Heart right ventricle (tissue), 16 donors: ENCODE measurements at regions not wholly inside any gene's neighbourhood (a gene's known extent, or its start where the extent isn't known, plus 50 kb on each side); places are given as distances from the start of the nearest gene placed in this dataset.

Experiments used
- ATAC-seq, 8 donors: fragments of 200-7000 bp; cut with Tn5 transposase; one replicate each; pipeline ENCODE4 v1.9.1; 2020; ENCODE audit warnings: mild to moderate bottlenecking in 8 of 8, moderate library complexity in 8 of 8, moderate number of reproducible peaks in 1 of 8
- DNase-seq, 2 donors: peaks; one replicate each; pipeline ENCODE4 v3.0.0-alpha.2; 2020
- H3K27ac ChIP-seq, 10 donors: fragments of 200-600 bp; sonication (generic) in 2 of 10; one replicate each; pipeline versions ENCODE4 v1.5.0 to v1.8.0; 2020 to 2022; ENCODE audit warnings: mild to moderate bottlenecking in 3 of 10
- H3K27me3 ChIP-seq, 7 donors: fragments of 200-600 bp; one replicate each; pipeline ENCODE4 v1.8.0; 2021 to 2022; ENCODE audit warnings: mild to moderate bottlenecking in 2 of 7
- H3K36me3 ChIP-seq, 9 donors: fragments of 200-600 bp; sonication (generic) in 1 of 9; one replicate each; pipeline versions ENCODE4 v1.5.0 to v1.8.0; 2020 to 2022; ENCODE audit warnings: mild to moderate bottlenecking in 2 of 9
- H3K4me1 ChIP-seq, 9 donors: fragments of 200-600 bp; sonication (generic) in 1 of 9; one replicate each; pipeline versions ENCODE4 v1.5.0 to v1.8.0; 2020 to 2022; ENCODE audit warnings: mild to moderate bottlenecking in 4 of 9
- H3K4me3 ChIP-seq, 10 donors: fragments of 200-600 bp; sonication (generic) in 2 of 10; one replicate each; pipeline versions ENCODE4 v1.5.0 to v1.8.0; 2020 to 2022; ENCODE audit warnings: mild to moderate bottlenecking in 7 of 10, moderate library complexity in 2 of 10
- H3K9me3 ChIP-seq, 11 donors: fragments of 200-600 bp in 10 of 11; sonication (generic) in 2 of 11; one replicate each; pipeline versions ENCODE4 v1.5.0 to v1.8.0; 2013 to 2022; ENCODE audit warnings: mild to moderate bottlenecking in 2 of 11, control low read depth in 1 of 11, moderate library complexity in 1 of 11
- WGBS, 2 donors: extraction: QIAGEN DNeasy Blood & Tissue Kit; methylation state at CpG; one replicate each; pipeline ENCODE4 v1.1.7; 2013; ENCODE audit warnings: inconsistent platforms in 1 of 2; 5-methylcytosine and 5-hydroxymethylcytosine counted together
- intact Hi-C, 10 donors: fragments of 100-400 bp; cut with DNase I; formaldehyde crosslinking; loops; one replicate each; pipeline versions ENCODE4 v1.11.1 to v1.14.2; 2022
- TF ChIP-seq, protein P1 (sequence below), 9 donors: fragments of 200-600 bp; sonication (generic) in 2 of 9; IDR thresholded peaks; one replicate each; pipeline versions ENCODE4 v1.5.0 to v1.8.0; 2021 to 2022; ENCODE audit warnings: antibody characterized with exemption in 9 of 9, mild to moderate bottlenecking in 5 of 9, moderate library complexity in 1 of 9
- donor health status: Arrhythmogenic right ventricular cardiomyopathy.
- donor health status: ischemic (EF 13 %, LVEDD 7.1; RV severe dilation, severe dysfunction).
- donor health status: healthy with polysubstance abuse.
- donor health status: DM: no; HTN: yes; CAD: no.
- donor health status: DM: no; HTN: no; CAD: no.
- donor health status: ischemic (EF 25% LVEDD 6.9; RV normal size, moderate dysfunction).
- donor health status: ischemic (EF 25% LVEDD 5.7; RV mildly dilated, moderate dysfunction).
- donor health status: healthy.
- donor health status: DM: yes; HTN: yes; CAD: no.
- donor health status: Ischemic cardiomyopathy.
- donor health status: ischemic (EF 35%, LVEDD 5.7; RV mildly dilated, moderate dysfunction).
- donor health status: nonischemic (EF 11% LVEDD 7.7; RV severe dilation, severe dysfunction).
- donor health status: DM: yes; HTN: yes; CAD: no.
- donor health status: PGD.
- donor health status: ischemic (EF 29% LVEDD 5.4; RV normal size, mild dysfunction).
- donor health status: nonischemic (EF 23%, LVEDD 6.1; RV moderate dilation, normal function).

DNA sequence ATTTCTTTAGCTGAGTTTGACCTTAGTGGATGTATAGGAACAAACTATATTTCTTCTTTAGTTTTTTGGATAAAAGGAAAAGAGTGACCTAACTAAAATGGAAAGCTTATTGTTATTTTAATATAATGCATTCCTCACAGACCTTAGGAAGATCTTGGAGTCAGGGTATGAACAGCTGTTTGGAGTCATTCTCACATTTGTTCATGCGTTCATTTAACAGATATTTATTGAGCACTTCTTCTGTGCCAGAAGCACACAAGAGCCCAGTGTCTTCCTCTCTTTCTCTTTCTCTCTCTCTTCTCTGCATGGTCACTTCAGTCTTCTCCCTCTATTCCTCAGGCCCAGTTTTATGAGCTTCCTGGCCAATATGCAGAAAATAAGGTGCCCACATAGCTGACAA lies 744.0 kb upstream of the MAP3K7 start:
- DNase-seq (no peak), ATAC-seq (no peak)
- Histone ChIP-seq H3K4me3 (no peak overlapping the region), H3K27ac (no peak overlapping the region), H3K9me3 (peaks cover 0 to 6% (median 0%) of the 10 kb centered on the region in 11 donors), H3K4me1 (no peaks in the 10 kb centered on the region), H3K36me3 (no peaks in the 10 kb centered on the region), H3K27me3 (no peaks in the 10 kb centered on the region)
- intact Hi-C loops = no loop called here
- TF ChIP-seq, protein P1, sequence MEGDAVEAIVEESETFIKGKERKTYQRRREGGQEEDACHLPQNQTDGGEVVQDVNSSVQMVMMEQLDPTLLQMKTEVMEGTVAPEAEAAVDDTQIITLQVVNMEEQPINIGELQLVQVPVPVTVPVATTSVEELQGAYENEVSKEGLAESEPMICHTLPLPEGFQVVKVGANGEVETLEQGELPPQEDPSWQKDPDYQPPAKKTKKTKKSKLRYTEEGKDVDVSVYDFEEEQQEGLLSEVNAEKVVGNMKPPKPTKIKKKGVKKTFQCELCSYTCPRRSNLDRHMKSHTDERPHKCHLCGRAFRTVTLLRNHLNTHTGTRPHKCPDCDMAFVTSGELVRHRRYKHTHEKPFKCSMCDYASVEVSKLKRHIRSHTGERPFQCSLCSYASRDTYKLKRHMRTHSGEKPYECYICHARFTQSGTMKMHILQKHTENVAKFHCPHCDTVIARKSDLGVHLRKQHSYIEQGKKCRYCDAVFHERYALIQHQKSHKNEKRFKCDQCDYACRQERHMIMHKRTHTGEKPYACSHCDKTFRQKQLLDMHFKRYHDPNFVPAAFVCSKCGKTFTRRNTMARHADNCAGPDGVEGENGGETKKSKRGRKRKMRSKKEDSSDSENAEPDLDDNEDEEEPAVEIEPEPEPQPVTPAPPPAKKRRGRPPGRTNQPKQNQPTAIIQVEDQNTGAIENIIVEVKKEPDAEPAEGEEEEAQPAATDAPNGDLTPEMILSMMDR (IDR thresholded peaks at IDR 0.05) = no peak
- WGBS, 2 donors = 75 to 78% methylated on average over 1 of the region's 1 CpG

DNA sequence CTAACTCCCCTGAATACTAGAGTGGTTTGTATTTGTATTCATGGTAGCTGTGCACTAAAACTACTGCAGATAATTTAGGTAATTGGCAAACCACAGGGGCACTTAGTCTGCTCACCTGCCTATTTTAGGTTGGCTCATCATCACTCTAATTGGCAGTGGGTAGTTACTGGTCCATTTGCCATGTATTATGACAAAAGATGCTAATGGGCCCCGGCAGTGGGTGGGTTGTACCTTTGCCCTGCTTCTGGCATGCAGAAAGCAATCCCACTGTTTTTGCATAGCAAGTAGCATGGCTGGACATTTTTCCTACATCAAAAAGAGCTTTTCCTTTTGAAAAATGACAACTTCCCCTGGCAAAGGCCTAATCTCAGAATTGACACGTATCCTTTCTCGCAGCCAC lies 741.4 kb upstream of the MAP3K7 start:
- intact Hi-C loops = no loop called here
- Histone ChIP-seq H3K4me3 (no peak overlapping the region), H3K4me1 (no peaks in the 10 kb centered on the region), H3K36me3 (no peaks in the 10 kb centered on the region), H3K9me3 (no peaks in the 10 kb centered on the region), H3K27me3 (no peaks in the 10 kb centered on the region), H3K27ac (no peak overlapping the region)
- ATAC-seq (no peak), DNase-seq (no peak)
- TF ChIP-seq, protein P1 (IDR thresholded peaks at IDR 0.05) = no peak
- WGBS, 2 donors = 92 to 96% methylated on average over 3 of the region's 3 CpGs

DNA sequence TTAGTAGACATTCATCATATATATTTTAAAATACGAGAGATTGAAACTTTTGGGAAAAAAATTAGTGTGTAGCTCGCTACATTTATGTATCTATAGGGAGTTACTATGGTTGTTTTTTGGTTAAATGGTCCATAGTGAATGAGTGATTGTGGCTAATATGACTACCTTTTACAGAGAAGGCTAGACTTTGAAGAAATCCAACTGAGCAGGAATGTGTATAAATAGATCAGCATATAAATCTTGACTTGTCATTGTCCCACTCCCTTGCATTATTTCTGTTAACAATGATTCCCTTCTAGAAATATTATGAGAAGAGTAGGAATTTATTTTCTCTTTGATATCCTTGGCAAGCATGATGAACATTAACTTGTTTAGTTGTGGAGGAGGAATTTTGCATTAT lies 737.8 kb upstream of the MAP3K7 start:
- DNase-seq (no peak), ATAC-seq (no peak)
- no peaks in the 10 kb centered on the region for H3K9me3 ChIP-seq
- intact Hi-C loops = no loop called here
- no peak overlapping the region for H3K27ac ChIP-seq
- no peaks in the 10 kb centered on the region for H3K4me1 ChIP-seq
- WGBS, 2 donors = 85% methylated on average over 2 of the region's 2 CpGs
- H3K27me3 ChIP-seq = no peaks in the 10 kb centered on the region
- TF ChIP-seq, protein P1 (IDR thresholded peaks at IDR 0.05) = no peak
- no peak overlapping the region for H3K4me3 ChIP-seq
- no peaks in the 10 kb centered on the region for H3K36me3 ChIP-seq

DNA sequence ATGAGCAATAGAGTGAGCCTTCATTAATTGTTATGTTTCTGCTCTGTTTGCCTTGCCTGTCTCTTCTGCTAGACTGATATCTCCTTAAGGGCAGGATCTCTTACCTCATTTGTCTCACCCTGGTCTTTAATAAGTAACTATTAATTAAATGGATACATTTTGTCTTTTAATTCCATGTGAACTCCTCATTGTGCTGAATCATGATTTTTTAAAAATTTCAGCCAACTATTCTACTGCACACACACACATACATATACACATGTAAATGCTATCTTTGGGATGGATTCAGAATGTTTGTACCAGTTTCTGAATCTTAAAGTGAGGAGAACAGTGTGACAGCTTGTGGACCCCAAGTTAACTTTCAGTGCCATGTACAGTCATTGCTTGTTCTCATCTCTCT lies 731.1 kb upstream of the MAP3K7 start:
- intact Hi-C loops = no loop called here
- Histone ChIP-seq H3K9me3 (no peaks in the 10 kb centered on the region), H3K27ac (no peak overlapping the region), H3K4me3 (no peak overlapping the region), H3K4me1 (no peaks in the 10 kb centered on the region), H3K27me3 (no peaks in the 10 kb centered on the region), H3K36me3 (no peaks in the 10 kb centered on the region)
- DNase-seq (no peak), ATAC-seq (no peak)
- TF ChIP-seq, protein P1 (IDR thresholded peaks at IDR 0.05) = no peak
